HEK293T (cell line): ENCODE measurements at regions not wholly inside any gene's neighbourhood (a gene's known extent, or its start where the extent isn't known, plus 50 kb on each side); places are given as distances from the start of the nearest gene placed in this dataset.

Source experiments
- BHLHE40 ChIP-seq: fragments of 450-650 bp; IDR thresholded peaks from 2 replicates; pipeline ENCODE4 v1.6.1; 2016; ENCODE audit warnings: mild to moderate bottlenecking, moderate library complexity, borderline replicate concordance
- ELF4 ChIP-seq: fragments of 450-650 bp; IDR thresholded peaks from 2 replicates; pipeline ENCODE4 v1.6.1; 2017; ENCODE audit warnings: antibody characterized with exemption
- FOXM1 ChIP-seq: fragments of 450-650 bp; IDR thresholded peaks from 2 replicates; pipeline ENCODE4 v1.6.1; 2017; ENCODE audit warnings: mild to moderate bottlenecking, borderline replicate concordance
- HDGF ChIP-seq: fragments of 450-650 bp; IDR thresholded peaks from 2 replicates; pipeline ENCODE4 v1.6.1; 2017; ENCODE audit warnings: antibody characterized with exemption, borderline replicate concordance
- LEF1 ChIP-seq: fragments of 450-650 bp; IDR thresholded peaks from 2 replicates; pipeline ENCODE4 v1.6.1; 2017; ENCODE audit warnings: mild to moderate bottlenecking, borderline replicate concordance
- SP1 ChIP-seq: fragments of 450-650 bp; IDR thresholded peaks from 2 replicates; pipeline ENCODE4 v1.6.1; 2017
- SUZ12 ChIP-seq: fragments of 450-650 bp; IDR thresholded peaks from 2 replicates; pipeline ENCODE4 v1.6.1; 2016; ENCODE audit warnings: mild to moderate bottlenecking
- TARDBP ChIP-seq: fragments of 450-650 bp; IDR thresholded peaks from 2 replicates; pipeline ENCODE4 v1.6.1; 2016
- ZNF384 ChIP-seq: fragments of 450-650 bp; IDR thresholded peaks from 2 replicates; pipeline ENCODE4 v1.6.1; 2016

DNA sequence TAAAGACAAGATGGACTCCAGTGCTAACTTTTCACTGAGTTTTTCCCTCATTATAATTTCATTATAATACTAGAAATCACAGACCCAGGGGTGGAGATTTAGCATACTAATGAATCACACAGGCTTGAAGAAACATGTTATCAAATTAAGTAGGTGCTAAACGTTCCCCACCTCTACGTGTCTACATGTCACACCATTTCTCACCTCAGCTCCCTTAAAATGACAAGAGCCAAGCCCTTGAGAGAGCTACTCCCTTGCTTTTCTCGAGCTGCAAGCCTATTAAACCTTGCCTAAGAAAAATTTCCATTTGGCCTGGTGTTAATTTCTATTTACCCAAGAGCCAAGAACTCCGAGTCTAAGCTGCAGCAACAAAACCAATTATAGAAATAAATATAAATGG lies 396.3 kb upstream of the NEGR1 start:
- no peak for TF ChIP-seq SP1
- TF ChIP-seq BHLHE40: no peak
- TF ChIP-seq SUZ12: no peak
- TF ChIP-seq ZNF384: no peak
- no peak for TF ChIP-seq FOXM1
- TF ChIP-seq LEF1: no peak
- no peak for TF ChIP-seq ELF4
- TF ChIP-seq TARDBP: no peak
- TF ChIP-seq HDGF: no peak
